ENCODE measurements at regions not wholly inside any gene's neighbourhood (a gene's known extent, or its start where the extent isn't known, plus 50 kb on each side); places are given as distances from the start of the nearest gene placed in this dataset.

DNA sequence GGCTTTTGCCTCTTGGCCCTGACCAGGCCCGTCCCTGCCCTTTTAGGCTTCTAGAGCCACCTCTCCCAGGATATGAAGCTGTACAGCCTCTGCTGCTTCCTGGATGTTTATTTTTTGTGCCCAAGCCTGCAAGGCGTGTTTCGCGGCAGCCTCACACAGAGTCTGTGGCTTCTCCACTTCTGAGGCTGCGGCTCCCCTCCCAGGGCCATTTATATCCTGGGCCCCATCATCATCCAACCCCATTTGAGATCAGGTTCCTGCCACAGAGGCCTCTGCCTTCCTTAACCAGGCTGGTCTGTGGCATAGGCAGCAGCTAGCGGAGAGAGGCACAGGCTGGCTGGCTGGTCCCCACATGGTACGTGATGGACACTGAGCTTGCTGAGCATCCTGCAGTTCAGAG, 114.1 kb upstream of the PWP1 start (continued):
- no peak for TF ChIP-seq RFX5 (IDR thresholded peaks at IDR 0.05; ENCODE audit: borderline replicate concordance, low read depth, low read length)
- TF ChIP-seq, protein P1, sequence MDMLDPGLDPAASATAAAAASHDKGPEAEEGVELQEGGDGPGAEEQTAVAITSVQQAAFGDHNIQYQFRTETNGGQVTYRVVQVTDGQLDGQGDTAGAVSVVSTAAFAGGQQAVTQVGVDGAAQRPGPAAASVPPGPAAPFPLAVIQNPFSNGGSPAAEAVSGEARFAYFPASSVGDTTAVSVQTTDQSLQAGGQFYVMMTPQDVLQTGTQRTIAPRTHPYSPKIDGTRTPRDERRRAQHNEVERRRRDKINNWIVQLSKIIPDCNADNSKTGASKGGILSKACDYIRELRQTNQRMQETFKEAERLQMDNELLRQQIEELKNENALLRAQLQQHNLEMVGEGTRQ (IDR thresholded peaks at IDR 0.05; ENCODE audit: low read length) = no peak
- TF ChIP-seq GTF2F1 (IDR thresholded peaks at IDR 0.05; ENCODE audit: borderline replicate concordance, low read depth, low read length) = no peak
- no peak for TF ChIP-seq SP1 (IDR thresholded peaks at IDR 0.05; ENCODE audit: low read depth, low read length)
- TF ChIP-seq KDM4A (IDR thresholded peaks at IDR 0.05; ENCODE audit: low read depth, low read length, severe bottlenecking) = no peak

All from H1 (cell line).